ENCODE measurements at regions not wholly inside any gene's neighbourhood (a gene's known extent, or its start where the extent isn't known, plus 50 kb on each side); places are given as distances from the start of the nearest gene placed in this dataset.
A peak's percentile ranks its signal among the peaks of the same experiment; 100 is the strongest.
"Not testable (repeated sequence)": the region's sequence is repeated elsewhere in the genome, so short reads cannot be mapped to it uniquely, and the experiment has no call there.

GRCh38 chr4:112916868-112917267 is 132.6 kb upstream of the ANK2 start:
- intact Hi-C loops (cut with DNase I): no loop called here
- DNase-seq: no peak

- intact Hi-C loops (cut with DNase I): no loop called here
These were observed 125.9 kb upstream of the ANK2 start for GRCh38 chr4:112923516-112923915.

GRCh38 chr4:112926819-112927218 is 122.6 kb upstream of the ANK2 start:
- no peak for DNase-seq
- intact Hi-C loops (cut with DNase I): no loop called here

More at GRCh38 chr4:112923516-112923915, 125.9 kb upstream of the ANK2 start:
- DNase-seq: no peak

DNA sequence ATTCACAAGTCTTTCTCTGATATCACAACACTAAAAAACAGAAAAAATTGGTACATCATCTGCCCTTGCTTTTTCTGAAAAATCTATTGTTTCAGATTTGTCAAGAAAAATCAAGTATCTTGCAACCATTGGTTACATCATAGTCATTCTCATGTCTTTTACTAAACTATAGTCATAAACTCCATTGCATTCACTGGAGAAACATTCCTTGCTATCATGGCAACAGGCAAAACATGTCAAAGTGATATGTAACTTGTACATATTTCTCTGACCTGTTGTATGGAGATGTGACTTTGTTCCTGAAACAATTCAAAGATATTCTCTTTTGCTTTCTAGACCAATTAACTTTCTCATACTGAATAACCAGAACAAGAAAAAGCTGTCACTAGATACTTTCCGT is 121.9 kb upstream of the ANK2 start:
- no peak for DNase-seq
- intact Hi-C loops (cut with DNase I): no loop called here

- DNase-seq: no peak
- intact Hi-C loops (cut with DNase I): no loop called here
These were observed 118.5 kb upstream of the ANK2 start for GRCh38 chr4:112931001-112931400.

GRCh38 chr4:112933790-112934189 is 115.7 kb upstream of the ANK2 start:
- no peak for DNase-seq
- intact Hi-C loops (cut with DNase I): no loop called here

DNA sequence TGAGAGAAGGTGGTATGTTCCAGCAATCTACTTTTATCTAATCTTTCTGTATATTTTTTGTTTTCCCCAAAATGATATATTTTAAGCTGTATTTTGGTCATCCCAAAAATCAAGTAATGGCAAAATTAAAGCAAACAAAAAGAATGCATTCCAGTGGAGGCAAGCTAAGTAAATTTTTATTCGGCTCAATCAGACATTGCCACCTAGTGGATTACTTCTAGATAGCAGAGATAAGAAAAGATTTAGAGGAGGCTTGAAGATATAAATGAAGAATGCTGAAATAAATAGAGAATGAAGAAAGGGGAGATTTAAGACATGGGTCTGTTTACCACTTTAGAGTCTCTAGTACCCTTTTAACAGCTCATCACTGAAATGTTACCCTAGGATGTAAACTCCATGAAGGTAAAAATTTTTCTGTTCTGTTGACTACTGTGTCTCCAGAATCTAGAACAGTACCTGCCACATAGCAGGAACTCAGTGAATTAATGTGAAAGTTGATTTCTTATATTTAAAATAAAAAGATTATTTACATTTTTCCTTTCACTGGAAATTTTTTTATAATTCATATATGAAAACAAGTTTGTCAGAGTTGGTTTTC is 110.9 kb upstream of the ANK2 start:
- peak in 1 of 42 donors; percentile 56 for DNase-seq
- intact Hi-C loops (cut with DNase I): loop anchor here (5.0 kb wide), 2 partner anchors 81 to 171 kb away; no protein-coding TSS in a partner anchor

DNA sequence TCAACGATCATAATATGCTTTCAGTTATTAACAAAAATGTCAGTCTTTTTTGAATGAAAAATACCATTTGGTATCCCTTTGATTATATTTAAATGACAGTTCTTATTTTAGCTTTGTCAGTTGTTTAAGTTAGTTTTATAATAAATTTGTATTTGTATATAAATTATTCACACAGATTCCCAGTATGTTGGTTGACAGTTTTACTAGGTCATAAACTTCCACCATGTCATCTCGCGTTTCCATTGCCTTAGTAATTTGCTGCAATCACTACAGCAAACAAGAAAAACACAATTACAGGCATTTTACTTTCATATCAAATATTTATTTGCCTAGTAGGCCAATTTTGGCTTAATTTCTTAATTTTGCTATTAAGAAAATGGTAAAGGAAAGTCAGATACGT is 109.6 kb upstream of the ANK2 start:
- no peak for DNase-seq
- intact Hi-C loops (cut with DNase I): loop anchor here (5.0 to 10.0 kb wide), 4 partner anchors 83 to 305 kb away; partner anchors contain the start of genes LARP7 and ZGRF1

DNA sequence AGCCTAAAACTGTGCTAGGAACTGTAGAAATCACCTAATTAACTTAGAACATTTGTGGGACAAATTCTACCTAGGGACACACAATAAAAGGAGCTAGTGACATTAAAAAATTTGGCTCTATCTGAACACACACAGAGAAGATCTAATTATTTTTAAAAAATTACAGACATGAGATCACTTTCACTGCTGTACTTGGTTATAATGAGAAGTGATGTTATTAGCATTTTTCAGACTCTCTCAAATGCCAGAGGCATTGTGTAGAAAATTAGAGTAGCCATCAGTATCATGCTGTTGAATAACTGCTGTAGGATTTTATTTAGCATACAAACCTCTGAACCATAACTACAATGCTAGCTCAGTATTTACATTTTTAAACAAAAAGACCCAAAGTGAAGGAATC is 109.1 kb upstream of the ANK2 start:
- DNase-seq: no peak
- intact Hi-C loops (cut with DNase I): loop anchor here (10.0 kb wide), 2 partner anchors 154 to 306 kb away; partner anchors contain the start of genes LARP7 and ZGRF1

GRCh38 chr4:112942077-112942476 is 107.4 kb upstream of the ANK2 start:
- intact Hi-C loops (cut with DNase I): loop anchor here (10.0 kb wide), 2 partner anchors 153 to 307 kb away; partner anchors contain the start of genes LARP7 and ZGRF1
- DNase-seq: no peak

DNA sequence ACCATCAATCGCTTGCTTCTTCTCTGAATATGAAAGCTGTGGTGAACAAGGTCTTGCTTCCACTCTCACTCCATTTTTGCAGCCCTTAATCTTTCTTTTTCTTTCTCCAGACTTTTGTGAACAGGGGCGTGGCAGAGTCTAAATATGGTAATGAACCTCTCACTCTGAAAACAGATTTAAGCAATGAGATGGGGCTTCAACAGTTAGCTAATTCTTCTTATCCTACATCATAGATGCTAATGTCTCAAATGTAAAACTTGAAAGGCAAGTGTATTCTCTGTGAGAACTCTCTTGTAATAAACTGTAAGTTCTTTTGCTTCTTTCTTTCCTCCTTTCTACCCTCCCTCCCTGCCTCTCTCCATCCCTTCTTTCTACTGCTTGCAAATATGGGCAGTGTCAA is 106.5 kb upstream of the ANK2 start:
- intact Hi-C loops (cut with DNase I): loop anchor here (10.0 kb wide), 2 partner anchors 152 to 308 kb away; partner anchors contain the start of genes LARP7 and ZGRF1
- DNase-seq: no peak

- no peak for DNase-seq
- intact Hi-C loops (cut with DNase I): loop anchor here (10.0 kb wide), 2 partner anchors 151 to 309 kb away; partner anchors contain the start of genes LARP7 and ZGRF1
These were observed 105.4 kb upstream of the ANK2 start for GRCh38 chr4:112944006-112944405.

- no peak for DNase-seq
- intact Hi-C loops (cut with DNase I): loop anchor here (5.0 to 10.0 kb wide), 3 partner anchors 94 to 311 kb away; partner anchors contain the start of genes LARP7 and ZGRF1
These were observed 103.3 kb upstream of the ANK2 start for GRCh38 chr4:112946127-112946526.

DNA sequence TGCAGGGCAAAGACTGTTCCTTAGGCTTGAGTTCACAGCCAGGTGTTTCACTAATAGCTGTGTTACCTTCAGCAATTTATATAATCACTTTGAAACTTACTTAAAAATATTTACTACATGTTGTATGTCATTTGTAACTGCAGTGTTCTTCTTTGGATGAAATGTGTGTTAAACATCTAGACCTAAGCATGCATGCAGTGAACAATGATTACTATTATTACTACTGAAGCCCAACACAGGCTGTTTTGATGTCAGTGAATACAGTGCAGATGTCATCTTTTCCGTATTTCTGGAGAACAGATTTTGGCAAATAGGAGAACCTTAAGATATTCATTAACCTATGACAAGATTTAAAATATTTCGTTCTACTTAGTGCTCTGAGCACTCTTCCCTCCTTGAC is 101.8 kb upstream of the ANK2 start:
- intact Hi-C loops (cut with DNase I): loop anchor here (5.0 to 10.0 kb wide), 3 partner anchors 95 to 313 kb away; partner anchors contain the start of genes LARP7 and ZGRF1
- no peak for DNase-seq

- intact Hi-C loops (cut with DNase I): no loop called here
These were observed 97.8 kb upstream of the ANK2 start for GRCh38 chr4:112951362-112952312.

DNA sequence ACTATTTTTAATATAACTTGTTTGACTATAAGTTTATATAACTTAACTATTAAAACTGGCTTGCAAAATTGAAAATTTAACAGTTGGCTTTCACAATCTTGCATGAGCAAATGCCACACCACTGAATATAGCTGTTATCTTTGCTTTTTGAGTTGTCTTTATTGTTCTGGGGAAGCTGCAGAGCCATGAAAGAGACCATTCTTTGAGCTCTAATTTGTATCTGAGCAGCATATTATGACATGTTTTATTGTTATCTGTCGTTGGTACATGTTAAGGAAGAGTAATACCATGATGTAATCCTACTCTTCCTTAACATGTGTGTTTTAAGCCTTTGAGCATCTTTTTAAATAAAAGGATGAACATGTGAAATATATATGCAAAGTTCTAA is 97.1 kb upstream of the ANK2 start:
- peak in 1 of 42 donors; percentile 42 for DNase-seq
- intact Hi-C loops (cut with DNase I): no loop called here

More at GRCh38 chr4:112951362-112952312, 97.8 kb upstream of the ANK2 start:
- no peak for DNase-seq

DNA sequence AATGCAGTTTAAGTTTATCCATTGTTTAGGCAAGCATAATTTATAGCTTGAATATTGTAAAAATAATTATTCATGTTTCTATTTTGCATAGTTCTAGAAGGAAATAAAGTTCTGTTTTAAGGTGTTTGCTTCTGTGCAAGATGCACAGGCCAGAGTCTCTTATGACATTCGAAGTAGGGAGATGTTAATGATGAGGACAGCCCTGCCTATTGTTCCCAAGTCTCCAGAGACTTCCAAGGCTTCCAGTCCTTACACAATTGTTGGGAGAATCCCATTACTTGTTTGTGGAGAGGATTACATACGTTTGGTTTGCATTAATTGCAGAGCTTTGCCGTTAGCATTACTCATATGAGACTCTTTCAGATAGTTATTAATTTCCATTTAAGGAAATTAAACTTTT is 96.2 kb upstream of the ANK2 start:
- intact Hi-C loops (cut with DNase I): no loop called here
- no peak for DNase-seq

DNA sequence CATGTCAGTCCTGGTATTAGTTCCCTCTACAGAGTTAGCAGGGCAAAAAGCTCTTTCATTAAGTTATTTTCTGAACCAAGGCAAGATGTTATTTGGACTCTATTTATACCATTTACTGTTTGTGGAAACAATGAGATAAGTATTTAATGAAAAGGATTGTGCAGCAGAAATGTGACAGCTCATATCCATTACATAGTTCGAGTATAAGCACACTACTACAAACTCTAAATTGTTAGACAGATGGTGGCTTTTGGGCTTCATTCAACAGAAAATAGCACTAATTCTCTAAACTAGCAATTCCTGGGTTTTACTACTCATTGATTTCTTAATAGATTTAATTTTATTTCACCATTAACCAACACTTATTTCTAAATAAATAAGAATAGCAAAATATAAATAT is 95.2 kb upstream of the ANK2 start:
- DNase-seq: no peak
- intact Hi-C loops (cut with DNase I): no loop called here

DNA sequence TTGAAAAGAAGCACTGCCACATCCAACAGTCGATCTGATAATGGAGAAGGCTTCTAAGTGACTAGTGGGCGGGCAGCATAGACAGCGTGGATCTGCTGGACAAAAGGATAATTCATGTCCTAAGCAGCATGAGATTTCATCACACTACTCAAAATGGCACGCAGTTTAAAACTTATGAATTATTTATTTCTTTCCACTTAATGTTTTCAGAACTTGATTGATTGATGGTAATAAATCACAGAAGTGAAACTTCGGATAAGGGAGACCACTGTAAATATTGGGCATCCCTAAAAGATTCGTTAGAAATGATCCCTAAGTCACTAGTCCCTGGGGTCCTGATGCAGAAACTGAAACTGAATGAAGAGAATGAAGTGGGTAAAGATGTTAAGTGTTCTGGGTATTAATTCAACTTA is 93.0 kb upstream of the ANK2 start:
- peak in 32 of 42 donors; percentile 15 to 81 (median 56) for DNase-seq
- intact Hi-C loops (cut with DNase I): no loop called here

DNA sequence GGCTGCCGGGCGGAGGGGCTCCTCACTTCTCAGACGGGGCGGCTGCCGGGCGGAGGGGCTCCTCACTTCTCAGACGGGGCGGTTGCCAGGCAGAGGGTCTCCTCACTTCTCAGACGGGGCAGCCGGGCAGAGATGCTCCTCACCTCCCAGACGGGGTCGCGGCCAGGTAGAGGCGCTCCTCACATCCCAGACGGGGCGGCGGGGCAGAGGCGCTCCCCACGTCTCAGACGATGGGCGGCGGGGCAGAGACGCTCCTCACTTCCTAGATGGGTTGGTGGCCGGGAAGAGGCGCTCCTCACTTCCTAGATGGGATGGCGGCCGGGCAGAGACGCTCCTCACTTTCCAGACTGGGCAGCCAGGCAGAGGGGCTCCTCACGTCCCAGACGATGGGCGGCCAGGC is 91.7 kb upstream of the ANK2 start:
- DNase-seq; intact Hi-C loops (cut with DNase I): not testable (repeated sequence)
